Keratinocyte (primary cell): ENCODE measurements at regions not wholly inside any gene's neighbourhood (a gene's known extent, or its start where the extent isn't known, plus 50 kb on each side); places are given as distances from the start of the nearest gene placed in this dataset.

Source experiments
- DNase-seq: peaks from one replicate; pipeline ENCODE4 v3.0.0-alpha.2; 2011; ENCODE audit warnings: low read depth, missing footprints, low spot score
- FAIRE-seq: peaks from 2 replicates; lab custom pipeline; 2011; peaks lifted over from hg19 to GRCh38; lab: Jason Lieb, UNC
- H2AFZ ChIP-seq: 2 replicates; pipeline ENCODE4 v1.6.0; 2012; ENCODE audit warnings: low read length, control low read depth, inconsistent platforms; ENCODE audit not compliant: control insufficient read depth
- H3K27ac ChIP-seq: 2 replicates; pipeline ENCODE4 v1.5.1; 2011; ENCODE audit warnings: low read length; ENCODE audit not compliant: control insufficient read depth, insufficient read depth
- H3K27me3 ChIP-seq: 3 replicates; pipeline ENCODE4 v1.6.0; 2011; ENCODE audit warnings: low read length; ENCODE audit not compliant: control insufficient read depth, insufficient read depth; ENCODE audit errors: extremely low read depth
- H3K36me3 ChIP-seq, 2 experiments: 2 replicates in 1 of 2; 3 replicates in 1 of 2; pipeline ENCODE4 v1.5.1; 2011; ENCODE audit warnings: low read length in 2 of 2, mild to moderate bottlenecking in 1 of 2; ENCODE audit not compliant: control insufficient read depth in 2 of 2, insufficient read depth in 2 of 2; ENCODE audit errors: extremely low read depth in 1 of 2
- H3K4me1 ChIP-seq: 3 replicates; pipeline ENCODE4 v1.5.1; 2011; ENCODE audit warnings: low read length; ENCODE audit not compliant: control insufficient read depth, insufficient read depth; ENCODE audit errors: extremely low read depth
- H3K4me2 ChIP-seq: 3 replicates; pipeline ENCODE4 v1.6.0; 2011; ENCODE audit warnings: low read depth, low read length; ENCODE audit not compliant: control insufficient read depth, insufficient read depth; ENCODE audit errors: extremely low read depth
- H3K4me3 ChIP-seq, 3 experiments: fragments of 200-600 bp in 1 of 3; sonication (generic) in 1 of 3; 2 replicates in 2 of 3; 3 replicates in 1 of 3; pipeline ENCODE4 v1.5.1; 2011 to 2016; ENCODE audit warnings: low read length in 3 of 3, mild to moderate bottlenecking in 3 of 3, control low read depth in 2 of 3, inconsistent platforms in 1 of 3, low read depth in 1 of 3, mixed read lengths in 1 of 3, mixed run types in 1 of 3, moderate library complexity in 1 of 3; ENCODE audit not compliant: control insufficient read depth in 2 of 3, insufficient read depth in 2 of 3; ENCODE audit errors: extremely low read depth in 1 of 3
- H3K79me2 ChIP-seq: 2 replicates; pipeline ENCODE4 v1.6.0; 2012; ENCODE audit warnings: low read length; ENCODE audit not compliant: control insufficient read depth, insufficient read depth
- H3K9ac ChIP-seq: 3 replicates; pipeline ENCODE4 v1.6.0; 2011; ENCODE audit warnings: low read length; ENCODE audit not compliant: control insufficient read depth, insufficient read depth; ENCODE audit errors: extremely low read depth
- H3K9me1 ChIP-seq: 3 replicates; pipeline ENCODE4 v1.6.0; 2011; ENCODE audit warnings: low read length; ENCODE audit not compliant: control insufficient read depth, insufficient read depth; ENCODE audit errors: extremely low read depth
- H3K9me3 ChIP-seq: 2 replicates; pipeline ENCODE4 v1.5.1; 2012; ENCODE audit warnings: low read depth, low read length; ENCODE audit not compliant: control insufficient read depth
- H4K20me1 ChIP-seq: 3 replicates; pipeline ENCODE4 v1.6.0; 2011; ENCODE audit warnings: low read length; ENCODE audit not compliant: control insufficient read depth, insufficient read depth; ENCODE audit errors: extremely low read depth
- EZH2 ChIP-seq: IDR thresholded peaks from one replicate; pipeline ENCODE4 v1.6.1; 2012; ENCODE audit warnings: inconsistent platforms, mild to moderate bottlenecking, low read length, moderate library complexity
- dilution Hi-C: fragments of 300-500 bp; cut with MboI; formaldehyde crosslinking; loops from one replicate; pipeline ENCODE4 v1.7.0; 2020; ENCODE audit warnings: low sequenced_read_pairs; ENCODE audit not compliant: extremely low pct_ligation_motif_present
- TF ChIP-seq, protein P1 (sequence below), 3 experiments: IDR thresholded peaks in 1 of 3; conservative IDR thresholded peaks in 1 of 3; optimal IDR thresholded peaks in 1 of 3; 2 replicates in 2 of 3; 3 replicates in 1 of 3; pipeline versions ENCODE3 to v1.5.1; 2011; ENCODE audit warnings: low read length in 3 of 3, mild to moderate bottlenecking in 3 of 3, moderate library complexity in 2 of 3, control low read depth in 1 of 3, inconsistent platforms in 1 of 3; ENCODE audit not compliant: insufficient read depth in 2 of 3; ENCODE audit errors: extremely low read depth in 1 of 3

DNA sequence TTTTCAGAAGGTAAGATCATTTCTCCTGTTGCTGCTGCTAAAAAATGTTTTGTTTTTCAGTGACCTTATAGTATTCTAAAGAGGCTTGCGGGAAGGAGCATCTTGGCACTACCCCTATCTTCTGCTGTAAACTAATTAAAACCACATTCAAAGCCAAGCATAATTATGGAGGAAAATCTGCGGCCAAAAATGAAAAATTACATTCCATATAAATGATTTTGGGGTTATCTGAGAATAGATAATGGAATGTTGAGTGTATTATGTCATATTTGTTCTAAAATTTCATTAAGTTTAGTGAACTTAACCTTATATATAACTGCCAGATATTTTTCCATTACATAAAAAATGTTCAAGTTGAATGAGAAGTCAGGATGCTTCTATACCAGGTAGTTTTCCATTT lies 170.4 kb upstream of the TMC3 start:
- no peak overlapping the region for H2AFZ ChIP-seq
- H3K36me3 ChIP-seq, result no peaks in the 10 kb centered on the region
- no peak overlapping the region for H3K27ac ChIP-seq
- TF ChIP-seq EZH2, result no peak
- TF ChIP-seq, protein P1, sequence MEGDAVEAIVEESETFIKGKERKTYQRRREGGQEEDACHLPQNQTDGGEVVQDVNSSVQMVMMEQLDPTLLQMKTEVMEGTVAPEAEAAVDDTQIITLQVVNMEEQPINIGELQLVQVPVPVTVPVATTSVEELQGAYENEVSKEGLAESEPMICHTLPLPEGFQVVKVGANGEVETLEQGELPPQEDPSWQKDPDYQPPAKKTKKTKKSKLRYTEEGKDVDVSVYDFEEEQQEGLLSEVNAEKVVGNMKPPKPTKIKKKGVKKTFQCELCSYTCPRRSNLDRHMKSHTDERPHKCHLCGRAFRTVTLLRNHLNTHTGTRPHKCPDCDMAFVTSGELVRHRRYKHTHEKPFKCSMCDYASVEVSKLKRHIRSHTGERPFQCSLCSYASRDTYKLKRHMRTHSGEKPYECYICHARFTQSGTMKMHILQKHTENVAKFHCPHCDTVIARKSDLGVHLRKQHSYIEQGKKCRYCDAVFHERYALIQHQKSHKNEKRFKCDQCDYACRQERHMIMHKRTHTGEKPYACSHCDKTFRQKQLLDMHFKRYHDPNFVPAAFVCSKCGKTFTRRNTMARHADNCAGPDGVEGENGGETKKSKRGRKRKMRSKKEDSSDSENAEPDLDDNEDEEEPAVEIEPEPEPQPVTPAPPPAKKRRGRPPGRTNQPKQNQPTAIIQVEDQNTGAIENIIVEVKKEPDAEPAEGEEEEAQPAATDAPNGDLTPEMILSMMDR (optimal IDR thresholded peaks at IDR 0.05 in 1 of 3, IDR thresholded peaks at IDR 0.05 in 1 of 3, conservative IDR thresholded peaks at IDR 0.05 in 1 of 3; ENCODE audit: extremely low read depth in 1 of 3, insufficient read depth in 2 of 3, low read length in 3 of 3), result no peak
- FAIRE-seq (no peak), DNase-seq (no peak)
- no peaks in the 10 kb centered on the region for H3K9me3 ChIP-seq
- H3K9me1 ChIP-seq, result no peaks in the 10 kb centered on the region
- dilution Hi-C loops, result no loop called here
- H3K79me2 ChIP-seq, result no peaks in the 10 kb centered on the region
- H3K4me2 ChIP-seq, result no peak overlapping the region
- no peak overlapping the region for H3K4me3 ChIP-seq
- no peaks in the 10 kb centered on the region for H3K4me1 ChIP-seq
- no peaks in the 10 kb centered on the region for H3K27me3 ChIP-seq
- no peaks in the 10 kb centered on the region for H4K20me1 ChIP-seq
- no peak overlapping the region for H3K9ac ChIP-seq

DNA sequence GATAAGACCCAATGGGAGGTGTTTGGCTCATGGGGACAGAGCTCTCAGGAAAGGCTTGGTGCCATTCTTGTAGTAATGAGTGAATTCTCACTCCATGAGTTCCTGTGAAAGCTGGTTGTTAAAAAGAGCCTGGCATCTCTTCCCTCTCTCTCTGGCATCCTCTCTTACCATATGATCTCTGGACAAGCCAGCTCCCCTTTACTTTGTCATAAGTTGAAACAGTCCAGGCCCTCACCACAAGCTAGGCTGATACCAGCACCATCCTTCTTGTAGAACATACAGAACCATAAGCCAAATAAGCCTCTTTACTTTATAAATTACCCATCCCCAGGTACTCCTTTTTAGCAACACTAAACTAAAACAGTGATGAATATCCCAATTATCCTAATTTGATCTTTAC lies 166.9 kb upstream of the TMC3 start:
- no peaks in the 10 kb centered on the region for H3K36me3 ChIP-seq
- H3K9me3 ChIP-seq, result no peaks in the 10 kb centered on the region
- no peaks in the 10 kb centered on the region for H3K9me1 ChIP-seq
- FAIRE-seq (no peak), DNase-seq (no peak)
- H3K9ac ChIP-seq, result no peak overlapping the region
- H3K79me2 ChIP-seq, result no peaks in the 10 kb centered on the region
- H3K4me2 ChIP-seq, result no peak overlapping the region
- TF ChIP-seq, protein P1 (optimal IDR thresholded peaks at IDR 0.05 in 1 of 3, IDR thresholded peaks at IDR 0.05 in 1 of 3, conservative IDR thresholded peaks at IDR 0.05 in 1 of 3; ENCODE audit: extremely low read depth in 1 of 3, insufficient read depth in 2 of 3, low read length in 3 of 3), result no peak
- no peak for TF ChIP-seq EZH2
- H4K20me1 ChIP-seq, result no peaks in the 10 kb centered on the region
- H3K4me1 ChIP-seq, result no peaks in the 10 kb centered on the region
- H3K4me3 ChIP-seq, result no peak overlapping the region
- H2AFZ ChIP-seq, result no peak overlapping the region
- H3K27ac ChIP-seq, result no peak overlapping the region
- H3K27me3 ChIP-seq, result no peaks in the 10 kb centered on the region
- dilution Hi-C loops, result no loop called here
